ENCODE measurements at regions not wholly inside any gene's neighbourhood (a gene's known extent, or its start where the extent isn't known, plus 50 kb on each side); places are given as distances from the start of the nearest gene placed in this dataset.

GRCh38 chr5:145562931-145563330 is 272.2 kb downstream of the PRELID2 start:
- no peak overlapping the region for H3K27ac Mint-ChIP-seq (ENCODE audit: unreplicated experiment)
- no peaks in the 10 kb centered on the region for H3K9me3 Mint-ChIP-seq (ENCODE audit: unreplicated experiment)
- H3K4me3 Mint-ChIP-seq (ENCODE audit: unreplicated experiment) = no peak overlapping the region
- H3K4me1 Mint-ChIP-seq (ENCODE audit: unreplicated experiment) = peaks cover 7% of the 10 kb centered on the region
- H3K36me3 Mint-ChIP-seq (ENCODE audit: unreplicated experiment) = no peaks in the 10 kb centered on the region
- H3K27me3 Mint-ChIP-seq (ENCODE audit: unreplicated experiment) = no peaks in the 10 kb centered on the region
- no peak for DNase-seq (ENCODE audit: extremely low spot score, unreplicated experiment)
- no peak for TF ChIP-seq CTCF (IDR thresholded peaks at IDR 0.05)

GRCh38 chr5:145558288-145558687 is 276.9 kb downstream of the PRELID2 start:
- H3K4me1 Mint-ChIP-seq (ENCODE audit: unreplicated experiment) = peaks cover 7% of the 10 kb centered on the region
- no peaks in the 10 kb centered on the region for H3K9me3 Mint-ChIP-seq (ENCODE audit: unreplicated experiment)
- H3K36me3 Mint-ChIP-seq (ENCODE audit: unreplicated experiment) = no peaks in the 10 kb centered on the region
- H3K4me3 Mint-ChIP-seq (ENCODE audit: unreplicated experiment) = no peak overlapping the region
- no peak overlapping the region for H3K27ac Mint-ChIP-seq (ENCODE audit: unreplicated experiment)
- DNase-seq (ENCODE audit: extremely low spot score, unreplicated experiment) = no peak
- H3K27me3 Mint-ChIP-seq (ENCODE audit: unreplicated experiment) = no peaks in the 10 kb centered on the region
- TF ChIP-seq CTCF (IDR thresholded peaks at IDR 0.05) = no peak

- Mint-ChIP-seq H3K9me3 (ENCODE audit: unreplicated experiment) (no peaks in the 10 kb centered on the region), H3K4me1 (ENCODE audit: unreplicated experiment) (peaks cover 7% of the 10 kb centered on the region), H3K27ac (ENCODE audit: unreplicated experiment) (no peak overlapping the region)
These were observed 277.8 kb downstream of the PRELID2 start for GRCh38 chr5:145557345-145557744.

GRCh38 chr5:145554399-145554798 is 280.7 kb downstream of the PRELID2 start:
- Mint-ChIP-seq H3K27ac (ENCODE audit: unreplicated experiment) (no peak overlapping the region), H3K4me3 (ENCODE audit: unreplicated experiment) (no peak overlapping the region), H3K4me1 (ENCODE audit: unreplicated experiment) (no peaks in the 10 kb centered on the region), H3K9me3 (ENCODE audit: unreplicated experiment) (no peaks in the 10 kb centered on the region), H3K27me3 (ENCODE audit: unreplicated experiment) (no peaks in the 10 kb centered on the region), H3K36me3 (ENCODE audit: unreplicated experiment) (no peaks in the 10 kb centered on the region)
- no peak for TF ChIP-seq CTCF (IDR thresholded peaks at IDR 0.05)
- no peak for DNase-seq (ENCODE audit: extremely low spot score, unreplicated experiment)

More at GRCh38 chr5:145557345-145557744, 277.8 kb downstream of the PRELID2 start:
- no peak for TF ChIP-seq CTCF (IDR thresholded peaks at IDR 0.05)
- Mint-ChIP-seq H3K27me3 (ENCODE audit: unreplicated experiment) (no peaks in the 10 kb centered on the region), H3K36me3 (ENCODE audit: unreplicated experiment) (no peaks in the 10 kb centered on the region), H3K4me3 (ENCODE audit: unreplicated experiment) (no peak overlapping the region)
- no peak for DNase-seq (ENCODE audit: extremely low spot score, unreplicated experiment)

GRCh38 chr5:145553177-145553576 is 282.0 kb downstream of the PRELID2 start:
- no peak for TF ChIP-seq CTCF (IDR thresholded peaks at IDR 0.05)
- no peaks in the 10 kb centered on the region for H3K27me3 Mint-ChIP-seq (ENCODE audit: unreplicated experiment)
- no peak overlapping the region for H3K4me3 Mint-ChIP-seq (ENCODE audit: unreplicated experiment)
- no peaks in the 10 kb centered on the region for H3K36me3 Mint-ChIP-seq (ENCODE audit: unreplicated experiment)
- H3K27ac Mint-ChIP-seq (ENCODE audit: unreplicated experiment) = no peak overlapping the region
- no peak for DNase-seq (ENCODE audit: extremely low spot score, unreplicated experiment)
- H3K4me1 Mint-ChIP-seq (ENCODE audit: unreplicated experiment) = no peaks in the 10 kb centered on the region
- no peaks in the 10 kb centered on the region for H3K9me3 Mint-ChIP-seq (ENCODE audit: unreplicated experiment)
